Ascending aorta (tissue), 2 donors: ENCODE measurements at regions not wholly inside any gene's neighbourhood (a gene's known extent, or its start where the extent isn't known, plus 50 kb on each side); places are given as distances from the start of the nearest gene placed in this dataset.

Experiments
- DNase-seq, 2 donors: peaks; one replicate each; pipeline ENCODE4 v3.0.0-alpha.2; 2019; ENCODE audit warnings: low spot score in 2 of 2
- H3K27ac ChIP-seq, 2 donors: fragments of 200-600 bp; sonication (generic); one replicate each; pipeline ENCODE4 v1.5.1; 2016 to 2017; ENCODE audit warnings: mild to moderate bottlenecking in 1 of 2
- H3K27me3 ChIP-seq: fragments of 200-600 bp; sonication (generic); one replicate; pipeline ENCODE4 v1.5.1; 2017
- H3K36me3 ChIP-seq, 2 donors: fragments of 200-600 bp; sonication (generic); one replicate each; pipeline ENCODE4 v1.5.1; 2016
- H3K4me1 ChIP-seq, 2 donors: fragments of 200-600 bp; sonication (generic); one replicate each; pipeline ENCODE4 v1.5.1; 2016 to 2017; ENCODE audit warnings: mild to moderate bottlenecking in 1 of 2
- H3K4me3 ChIP-seq, 2 donors: fragments of 200-600 bp; sonication (generic); one replicate each; pipeline ENCODE4 v1.5.1; 2016 to 2017; ENCODE audit warnings: mild to moderate bottlenecking in 1 of 2
- H3K9me3 ChIP-seq, 2 donors: fragments of 200-600 bp; sonication (generic); one replicate each; pipeline ENCODE4 v1.5.1; 2016
- intact Hi-C: fragments of 100-400 bp; cut with DNase I; formaldehyde crosslinking; loops from one replicate; pipeline ENCODE4 v1.15.1; 2023
- TF ChIP-seq, protein P1 (sequence below), 3 experiments: fragments of 200-600 bp in 2 of 3; fragments of 450-650 bp in 1 of 3; sonication (generic) in 2 of 3; IDR thresholded peaks; one replicate each; pipeline ENCODE4 v1.5.1; 2016 to 2019; ENCODE audit warnings: antibody characterized with exemption in 3 of 3, mild to moderate bottlenecking in 1 of 3, moderate library complexity in 1 of 3

DNA sequence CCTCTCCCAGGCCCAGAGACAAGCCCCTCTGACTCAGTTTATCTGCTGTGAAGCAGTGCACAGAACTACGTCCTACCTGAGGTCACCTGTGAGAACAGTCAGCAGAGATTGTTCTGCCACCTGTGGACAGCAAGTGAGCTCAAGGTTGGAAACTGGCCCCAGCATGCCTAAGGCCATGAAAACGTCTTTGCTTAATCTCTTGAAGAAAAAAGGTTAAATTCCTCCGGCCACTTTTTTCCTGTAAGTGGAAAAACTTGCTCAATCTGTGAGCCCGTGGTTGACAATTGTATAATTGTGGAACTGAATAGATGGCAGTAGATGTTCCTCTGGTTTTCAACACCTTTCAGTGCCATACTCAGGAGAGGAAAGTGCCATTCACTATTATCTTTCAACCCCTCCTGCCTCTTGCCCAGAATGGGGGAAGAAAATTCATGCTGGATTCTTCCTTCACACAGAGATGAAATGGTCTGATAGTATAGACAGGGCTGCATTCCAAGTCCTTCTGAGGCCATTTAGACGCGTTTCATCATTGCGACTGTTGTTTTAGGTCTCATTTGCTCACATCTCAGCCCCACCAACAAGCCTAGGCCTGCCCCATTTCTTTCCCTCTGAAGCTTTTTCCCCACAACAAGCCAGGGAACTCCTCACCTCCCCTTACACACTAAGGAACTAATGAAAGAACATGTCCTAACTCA, 292.9 kb downstream of the FZD1 start:
- intact Hi-C loops, result no loop called here
- no peak for DNase-seq

DNA sequence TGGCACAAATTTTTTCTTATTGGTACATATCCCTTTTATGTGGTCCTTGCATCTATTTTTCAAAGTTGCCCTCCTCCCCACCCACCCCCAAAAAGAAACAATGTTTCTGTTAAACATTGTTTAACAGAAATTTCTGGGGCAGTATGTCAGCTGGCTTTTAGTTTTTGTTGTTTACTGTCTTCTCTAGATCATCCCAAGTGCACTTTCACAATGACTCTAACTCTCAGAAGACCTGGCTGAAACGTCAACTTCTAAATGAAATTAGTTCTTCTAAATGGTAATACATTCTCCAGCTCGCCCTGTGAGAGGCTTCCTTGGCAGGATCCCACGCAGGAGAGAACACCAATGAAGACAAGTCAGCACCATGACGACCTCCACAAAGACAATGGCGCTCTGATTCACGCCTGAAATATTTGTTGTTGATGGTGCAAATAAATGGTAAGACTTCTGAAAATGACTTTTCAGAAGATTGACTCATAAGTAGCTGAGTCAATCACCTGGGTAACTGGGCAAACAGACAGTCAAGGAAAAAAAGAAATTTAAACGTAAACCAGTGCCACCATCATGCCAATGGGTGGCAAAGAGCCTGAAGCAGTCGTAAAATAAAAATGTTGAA, 293.7 kb downstream of the FZD1 start:
- H3K36me3 ChIP-seq, result no peaks in the 10 kb centered on the region
- no peak overlapping the region for H3K27ac ChIP-seq
- TF ChIP-seq, protein P1, sequence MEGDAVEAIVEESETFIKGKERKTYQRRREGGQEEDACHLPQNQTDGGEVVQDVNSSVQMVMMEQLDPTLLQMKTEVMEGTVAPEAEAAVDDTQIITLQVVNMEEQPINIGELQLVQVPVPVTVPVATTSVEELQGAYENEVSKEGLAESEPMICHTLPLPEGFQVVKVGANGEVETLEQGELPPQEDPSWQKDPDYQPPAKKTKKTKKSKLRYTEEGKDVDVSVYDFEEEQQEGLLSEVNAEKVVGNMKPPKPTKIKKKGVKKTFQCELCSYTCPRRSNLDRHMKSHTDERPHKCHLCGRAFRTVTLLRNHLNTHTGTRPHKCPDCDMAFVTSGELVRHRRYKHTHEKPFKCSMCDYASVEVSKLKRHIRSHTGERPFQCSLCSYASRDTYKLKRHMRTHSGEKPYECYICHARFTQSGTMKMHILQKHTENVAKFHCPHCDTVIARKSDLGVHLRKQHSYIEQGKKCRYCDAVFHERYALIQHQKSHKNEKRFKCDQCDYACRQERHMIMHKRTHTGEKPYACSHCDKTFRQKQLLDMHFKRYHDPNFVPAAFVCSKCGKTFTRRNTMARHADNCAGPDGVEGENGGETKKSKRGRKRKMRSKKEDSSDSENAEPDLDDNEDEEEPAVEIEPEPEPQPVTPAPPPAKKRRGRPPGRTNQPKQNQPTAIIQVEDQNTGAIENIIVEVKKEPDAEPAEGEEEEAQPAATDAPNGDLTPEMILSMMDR (IDR thresholded peaks at IDR 0.05), result no peak
- no peak overlapping the region for H3K4me3 ChIP-seq
- intact Hi-C loops, result no loop called here
- H3K27me3 ChIP-seq, result no peaks in the 10 kb centered on the region
- H3K9me3 ChIP-seq, result no peaks in the 10 kb centered on the region
- DNase-seq, result no peak
- no peaks in the 10 kb centered on the region for H3K4me1 ChIP-seq

More for the DNA sequence above, 292.9 kb downstream of the FZD1 start:
- Histone ChIP-seq H3K4me1 (no peaks in the 10 kb centered on the region), H3K36me3 (no peaks in the 10 kb centered on the region), H3K27me3 (no peaks in the 10 kb centered on the region), H3K27ac (no peak overlapping the region), H3K9me3 (no peaks in the 10 kb centered on the region), H3K4me3 (no peak overlapping the region)
- TF ChIP-seq, protein P1 (IDR thresholded peaks at IDR 0.05), result no peak

GRCh38 chr7:91559947-91560346, 295.7 kb downstream of the FZD1 start:
- DNase-seq, result no peak

DNA sequence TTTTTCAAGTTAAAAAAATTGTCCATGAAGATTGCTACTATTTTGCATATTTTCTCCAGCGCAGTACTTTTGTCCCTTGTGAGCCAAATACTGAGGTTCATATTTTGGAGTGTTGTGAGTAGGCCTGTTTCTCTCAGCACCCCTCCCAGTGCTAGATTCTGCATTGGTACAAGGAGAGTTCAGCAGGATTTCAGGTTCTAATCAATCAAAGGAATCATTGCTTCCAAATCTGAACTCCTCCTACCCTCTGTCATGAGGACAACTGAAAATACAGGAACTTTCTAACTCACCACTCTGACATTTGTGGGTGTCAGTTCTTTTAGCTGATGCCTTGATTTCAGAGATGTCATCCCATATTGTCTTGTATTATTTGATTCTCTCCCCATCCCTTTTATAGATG, 299.9 kb downstream of the FZD1 start:
- TF ChIP-seq, protein P1 (IDR thresholded peaks at IDR 0.05), result no peak
- intact Hi-C loops, result no loop called here
- Histone ChIP-seq H3K9me3 (no peaks in the 10 kb centered on the region), H3K36me3 (no peaks in the 10 kb centered on the region), H3K4me3 (no peak overlapping the region), H3K4me1 (peaks cover 0 to 7% of the 10 kb centered on the region in 2 donors), H3K27ac (no peak overlapping the region), H3K27me3 (no peaks in the 10 kb centered on the region)
- no peak for DNase-seq

More at GRCh38 chr7:91559947-91560346, 295.7 kb downstream of the FZD1 start:
- TF ChIP-seq, protein P1 (IDR thresholded peaks at IDR 0.05), result no peak
- H3K27me3 ChIP-seq, result no peaks in the 10 kb centered on the region
- H3K36me3 ChIP-seq, result no peaks in the 10 kb centered on the region
- H3K27ac ChIP-seq, result no peak overlapping the region
- intact Hi-C loops, result no loop called here
- H3K9me3 ChIP-seq, result no peaks in the 10 kb centered on the region
- no peaks in the 10 kb centered on the region for H3K4me1 ChIP-seq
- H3K4me3 ChIP-seq, result no peak overlapping the region

- Histone ChIP-seq H3K27ac (no peak overlapping the region), H3K27me3 (no peaks in the 10 kb centered on the region), H3K9me3 (no peaks in the 10 kb centered on the region), H3K36me3 (no peaks in the 10 kb centered on the region), H3K4me3 (no peak overlapping the region), H3K4me1 (peaks cover 0 to 7% of the 10 kb centered on the region in 2 donors)
- TF ChIP-seq, protein P1 (IDR thresholded peaks at IDR 0.05), result no peak
- no peak for DNase-seq
- intact Hi-C loops, result no loop called here
Observed at GRCh38 chr7:91564541-91564940, 300.3 kb downstream of the FZD1 start.
